ENCODE measurements at regions not wholly inside any gene's neighbourhood (a gene's known extent, or its start where the extent isn't known, plus 50 kb on each side); places are given as distances from the start of the nearest gene placed in this dataset.

GRCh38 chr7:56537952-56538351 lies 421.7 kb upstream of the NUPR2 start:
- Histone ChIP-seq H3K79me1 (ENCODE audit: low read depth in 1 of 2, low read length in 2 of 2) (no peaks in the 10 kb centered on the region), H2BK120ac (ENCODE audit: low read depth, low read length) (no peak overlapping the region), H3K27ac (ENCODE audit: insufficient read depth, low read length) (no peak overlapping the region), H4K20me1 (ENCODE audit: insufficient read depth, low read length) (no peaks in the 10 kb centered on the region), H3K56ac (ENCODE audit: extremely low read depth, insufficient read depth, low read length) (no peak overlapping the region), H3K23ac (ENCODE audit: low read depth, low read length) (no peak overlapping the region), H2BK5ac (ENCODE audit: low read depth, low read length, poor library complexity, severe bottlenecking) (no peak overlapping the region), H3K9me1 (ENCODE audit: insufficient read depth, low read length) (no peaks in the 10 kb centered on the region), H4K8ac (ENCODE audit: low read depth in 2 of 2, low read length in 2 of 2) (no peak overlapping the region), H2AFZ (replicated peaks; ENCODE audit: low read length, poor library complexity) (peak overlapping the region; percentile 32), H3K9me3 (ENCODE audit: control insufficient read depth, insufficient read depth, low read length) (peaks cover 49% of the 10 kb centered on the region), H3K4me3 (ENCODE audit: insufficient read depth, low read depth, low read length) (no peak overlapping the region), H3K4me2 (ENCODE audit: low read depth, low read length) (no peak overlapping the region), H4K5ac (ENCODE audit: low read depth, low read length) (no peak overlapping the region), H4K91ac (ENCODE audit: insufficient read depth, low read depth, low read length) (no peak overlapping the region), H2BK15ac (ENCODE audit: low read depth, low read length) (no peak overlapping the region), H3K27me3 (ENCODE audit: control insufficient read depth, insufficient read depth, low read length) (no peaks in the 10 kb centered on the region), H3K14ac (replicated peaks; ENCODE audit: low read depth, low read length) (no peak overlapping the region), H3K9ac (ENCODE audit: low read depth, low read length) (no peak overlapping the region), H2BK20ac (ENCODE audit: low read depth, low read length) (no peak overlapping the region), H3K4me1 (ENCODE audit: control insufficient read depth, insufficient read depth, low read length) (no peaks in the 10 kb centered on the region), H2AK9ac (replicated peaks; ENCODE audit: low read depth, low read length, poor library complexity) (no peak overlapping the region), H3K36me3 (ENCODE audit: control insufficient read depth, insufficient read depth, low read length) (no peaks in the 10 kb centered on the region), H2AK5ac (ENCODE audit: low read depth, low read length) (no peak overlapping the region), H3K18ac (ENCODE audit: low read depth, low read length) (no peak overlapping the region), H3K4ac (ENCODE audit: low read depth, low read length) (no peak overlapping the region)
- no peak for TF ChIP-seq SMC3 (IDR thresholded peaks at IDR 0.05; ENCODE audit: low read depth, low read length)
- TF ChIP-seq CTCF (conservative IDR thresholded peaks at IDR 0.05; ENCODE audit: low read depth, low read length): no peak
- TF ChIP-seq BHLHE40 (IDR thresholded peaks at IDR 0.05; ENCODE audit: low read depth, low read length): no peak
- TF ChIP-seq, protein P1, sequence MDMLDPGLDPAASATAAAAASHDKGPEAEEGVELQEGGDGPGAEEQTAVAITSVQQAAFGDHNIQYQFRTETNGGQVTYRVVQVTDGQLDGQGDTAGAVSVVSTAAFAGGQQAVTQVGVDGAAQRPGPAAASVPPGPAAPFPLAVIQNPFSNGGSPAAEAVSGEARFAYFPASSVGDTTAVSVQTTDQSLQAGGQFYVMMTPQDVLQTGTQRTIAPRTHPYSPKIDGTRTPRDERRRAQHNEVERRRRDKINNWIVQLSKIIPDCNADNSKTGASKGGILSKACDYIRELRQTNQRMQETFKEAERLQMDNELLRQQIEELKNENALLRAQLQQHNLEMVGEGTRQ (IDR thresholded peaks at IDR 0.05; ENCODE audit: low read depth, low read length): no peak
- TF ChIP-seq MAFK (IDR thresholded peaks at IDR 0.05; ENCODE audit: low read depth, low read length): no peak
- no peak for TF ChIP-seq MXI1 (IDR thresholded peaks at IDR 0.05; ENCODE audit: borderline replicate concordance, low read depth, low read length)
- TF ChIP-seq RFX5 (IDR thresholded peaks at IDR 0.05; ENCODE audit: low read depth, low read length): no peak
- TF ChIP-seq RCOR1 (IDR thresholded peaks at IDR 0.05; ENCODE audit: insufficient replicate concordance, low read length): no peak
- no peak for TF ChIP-seq POLR2A (IDR thresholded peaks at IDR 0.05; ENCODE audit: low read depth, low read length)
- no peak for TF ChIP-seq RAD21 (IDR thresholded peaks at IDR 0.05; ENCODE audit: low read length)
- TF ChIP-seq MAZ (IDR thresholded peaks at IDR 0.05; ENCODE audit: borderline replicate concordance, low read depth, low read length): no peak
- no peak for TF ChIP-seq NFE2L2 (IDR thresholded peaks at IDR 0.05; ENCODE audit: low read depth, low read length)
- TF ChIP-seq CHD1 (IDR thresholded peaks at IDR 0.05; ENCODE audit: low read depth, low read length): no peak
- TF ChIP-seq, protein P2, sequence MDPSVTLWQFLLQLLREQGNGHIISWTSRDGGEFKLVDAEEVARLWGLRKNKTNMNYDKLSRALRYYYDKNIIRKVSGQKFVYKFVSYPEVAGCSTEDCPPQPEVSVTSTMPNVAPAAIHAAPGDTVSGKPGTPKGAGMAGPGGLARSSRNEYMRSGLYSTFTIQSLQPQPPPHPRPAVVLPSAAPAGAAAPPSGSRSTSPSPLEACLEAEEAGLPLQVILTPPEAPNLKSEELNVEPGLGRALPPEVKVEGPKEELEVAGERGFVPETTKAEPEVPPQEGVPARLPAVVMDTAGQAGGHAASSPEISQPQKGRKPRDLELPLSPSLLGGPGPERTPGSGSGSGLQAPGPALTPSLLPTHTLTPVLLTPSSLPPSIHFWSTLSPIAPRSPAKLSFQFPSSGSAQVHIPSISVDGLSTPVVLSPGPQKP (IDR thresholded peaks at IDR 0.05; ENCODE audit: borderline replicate concordance, low read depth, low read length): no peak
- no peak for TF ChIP-seq FOS (IDR thresholded peaks at IDR 0.05; ENCODE audit: low read depth, low read length)
- TF ChIP-seq CEBPB (IDR thresholded peaks at IDR 0.05; ENCODE audit: low read depth, low read length): no peak
- intact Hi-C loops (cut with micrococcal nuclease) (no loop called here), in situ Hi-C loops (cut with MboI; ENCODE audit: low sequenced_read_pairs) (no loop called here), dilution Hi-C loops (cut with HindIII; ENCODE audit: low sequenced_read_pairs, unreplicated experiment) (no loop called here)
- no TSS peak for BruUV-seq (replicated peaks)
- ATAC-seq (ENCODE audit: low read depth): no peak
- no CpG with 5 or more reads among the region's 19 CpGs for WGBS, 2 experiments (ENCODE audit: extremely low coverage in 2 of 2, insufficient read length in 1 of 2)
- POLR2A ChIA-PET (ENCODE audit: unreplicated experiment): no interaction called here
- CTCF ChIA-PET: no interaction called here
- DNase-seq: no peak
